Stimulated activated CD8-positive, alpha-beta memory T cell treated with anti-CD3 and anti-CD28 coated beads, Interleukin-12 subunit alpha, Interleukin-12 subunit beta, amount 100 ng/mL, for 4 hours (primary cell): ENCODE measurements at regions not wholly inside any gene's neighbourhood (a gene's known extent, or its start where the extent isn't known, plus 50 kb on each side); places are given as distances from the start of the nearest gene placed in this dataset.
"Not testable (repeated sequence)": the region's sequence is repeated elsewhere in the genome, so short reads cannot be mapped to it uniquely, and the experiment has no call there.

Source experiments
- DNase-seq: peaks from one replicate; pipeline ENCODE4 v3.0.0-alpha.2; 2020; ENCODE audit warnings: low read depth

- peak; percentile 42 for DNase-seq
Observed at GRCh38 chr14:106268013-106268727, 741.8 kb downstream of the TMEM121 start.

- no peak for DNase-seq
Observed at GRCh38 chr14:106269029-106269428, 742.6 kb downstream of the TMEM121 start.

- DNase-seq: no peak
Observed at GRCh38 chr14:106269451-106270204, 743.2 kb downstream of the TMEM121 start.

- not testable (repeated sequence) for DNase-seq
Observed at GRCh38 chr14:106270476-106271121, 744.2 kb downstream of the TMEM121 start.

GRCh38 chr14:106276326-106277267 is 750.2 kb downstream of the TMEM121 start:
- DNase-seq: no peak

- DNase-seq: no peak
Observed at GRCh38 chr14:106277503-106277902, 751.1 kb downstream of the TMEM121 start.

GRCh38 chr14:106280876-106281275 is 754.5 kb downstream of the TMEM121 start:
- no peak for DNase-seq

GRCh38 chr14:106286697-106287290 is 760.4 kb downstream of the TMEM121 start:
- no peak for DNase-seq

- no peak for DNase-seq
Observed at GRCh38 chr14:106287506-106287905, 761.1 kb downstream of the TMEM121 start.

- no peak for DNase-seq
Observed at GRCh38 chr14:106291626-106292025, 765.2 kb downstream of the TMEM121 start.

GRCh38 chr14:106294324-106294723 is 767.9 kb downstream of the TMEM121 start:
- DNase-seq: no peak

- DNase-seq: not testable (repeated sequence)
Observed at GRCh38 chr14:106300951-106301510, 774.6 kb downstream of the TMEM121 start.

GRCh38 chr14:106301609-106302008 is 775.2 kb downstream of the TMEM121 start:
- DNase-seq: not testable (repeated sequence)

GRCh38 chr14:106302661-106303060 is 776.3 kb downstream of the TMEM121 start:
- DNase-seq: no peak

GRCh38 chr14:106304271-106304670 is 777.9 kb downstream of the TMEM121 start:
- no peak for DNase-seq

- DNase-seq: peak; percentile 7
Observed at GRCh38 chr14:106308839-106309389, 782.5 kb downstream of the TMEM121 start.

- no peak for DNase-seq
Observed at GRCh38 chr14:106309423-106309822, 783.0 kb downstream of the TMEM121 start.

GRCh38 chr14:106315436-106315835 is 789.1 kb downstream of the TMEM121 start:
- DNase-seq: no peak

GRCh38 chr14:106317593-106317992 is 791.2 kb downstream of the TMEM121 start:
- no peak for DNase-seq

GRCh38 chr14:106318700-106319099 is 792.3 kb downstream of the TMEM121 start:
- DNase-seq: peak; percentile 8

GRCh38 chr14:106323970-106324369 is 797.6 kb downstream of the TMEM121 start:
- DNase-seq: not testable (repeated sequence)
